NCI-H82 treated with DMSO at 0.1 percent for 48 hours (cell line): ENCODE measurements at regions not wholly inside any gene's neighbourhood (a gene's known extent, or its start where the extent isn't known, plus 50 kb on each side); places are given as distances from the start of the nearest gene placed in this dataset.

Experiments used
- DNase-seq: peaks from one replicate; lab custom pipeline; 2025; ENCODE audit not compliant: unreplicated experiment; lab: John Stamatoyannopoulos, UW

DNA sequence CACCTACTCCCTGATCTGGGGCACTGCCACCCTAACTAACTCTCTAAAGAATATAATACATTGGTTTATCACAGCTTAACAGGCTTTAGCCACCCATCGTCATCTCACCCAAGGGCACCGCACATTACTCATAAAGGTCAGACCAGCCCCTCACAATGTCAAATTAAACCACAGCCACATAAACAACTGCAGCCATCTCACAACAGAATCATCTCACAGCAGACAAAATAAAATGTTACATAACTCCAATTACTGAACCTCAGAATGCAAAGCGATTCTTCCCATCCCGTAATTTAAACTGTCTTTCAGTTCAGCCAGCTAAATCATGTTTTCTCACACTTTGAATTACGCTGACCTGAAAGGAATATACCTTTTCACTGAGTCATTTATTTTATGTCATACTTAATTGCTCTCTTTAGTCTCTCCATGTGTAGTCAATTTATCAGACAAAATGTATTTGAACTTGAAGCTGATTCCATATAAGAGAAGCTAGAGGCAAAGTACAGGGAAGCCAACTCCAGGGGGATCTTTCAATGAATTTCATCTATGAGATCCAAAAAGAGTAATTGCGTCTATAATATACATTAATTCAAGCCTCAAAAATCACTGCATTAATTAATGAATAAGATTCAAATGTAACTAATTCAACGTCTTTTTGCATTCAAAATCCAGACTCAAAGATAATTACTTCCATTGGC is 96.9 kb upstream of the NEBL start:
- DNase-seq: no peak

GRCh38 chr10:20993389-20993788 is 96.3 kb upstream of the NEBL start:
- DNase-seq: no peak

DNA sequence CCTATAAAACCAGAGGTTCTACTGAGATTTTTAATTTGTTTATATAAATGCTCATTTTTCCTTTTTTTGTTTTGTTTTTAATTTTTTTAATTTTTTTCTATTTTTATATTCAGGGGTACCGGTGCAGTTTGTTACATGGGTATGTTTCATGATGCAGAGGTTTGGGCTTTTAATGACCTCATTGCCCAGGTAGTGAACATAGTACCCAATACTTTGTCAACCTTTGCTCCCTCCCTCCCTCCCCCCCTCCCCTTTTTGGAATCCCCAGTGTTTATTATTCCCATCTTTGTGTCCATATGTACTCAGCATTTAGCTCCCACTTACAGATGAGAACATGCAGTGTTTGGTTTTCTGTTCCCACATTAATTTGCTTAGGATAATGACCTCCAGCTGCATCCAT is 94.4 kb upstream of the NEBL start:
- DNase-seq: no peak

GRCh38 chr10:20990604-20991003 is 93.5 kb upstream of the NEBL start:
- peak; percentile 58 for DNase-seq

DNA sequence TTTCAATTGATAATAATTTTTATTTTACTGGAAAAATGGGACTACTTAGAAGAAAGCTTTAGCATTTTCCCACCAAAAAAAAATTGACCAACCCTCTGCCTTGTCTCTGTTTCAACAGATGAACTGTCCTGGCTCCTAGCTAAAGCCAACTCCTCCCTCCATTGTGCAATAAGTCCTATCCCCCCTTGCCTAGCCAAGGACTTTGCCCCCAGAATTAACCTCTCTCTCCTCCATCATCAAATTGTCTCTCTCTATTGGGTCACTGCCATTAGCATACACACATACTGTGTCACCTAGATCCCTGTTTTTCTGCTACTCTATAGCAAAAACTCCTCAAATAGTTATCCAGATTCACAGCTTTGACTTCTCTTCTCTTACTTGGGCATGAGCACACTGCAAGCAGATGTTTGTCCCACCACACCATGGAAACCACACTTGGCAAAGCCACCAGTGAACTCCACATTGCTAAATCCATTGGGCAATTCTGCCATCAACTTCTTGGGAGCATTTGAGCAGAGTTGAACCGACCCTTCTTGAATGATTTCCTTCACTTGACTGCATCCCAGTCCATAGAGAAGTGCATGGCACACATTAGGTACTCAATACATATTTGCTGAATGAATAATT is 91.4 kb upstream of the NEBL start:
- DNase-seq: no peak

DNA sequence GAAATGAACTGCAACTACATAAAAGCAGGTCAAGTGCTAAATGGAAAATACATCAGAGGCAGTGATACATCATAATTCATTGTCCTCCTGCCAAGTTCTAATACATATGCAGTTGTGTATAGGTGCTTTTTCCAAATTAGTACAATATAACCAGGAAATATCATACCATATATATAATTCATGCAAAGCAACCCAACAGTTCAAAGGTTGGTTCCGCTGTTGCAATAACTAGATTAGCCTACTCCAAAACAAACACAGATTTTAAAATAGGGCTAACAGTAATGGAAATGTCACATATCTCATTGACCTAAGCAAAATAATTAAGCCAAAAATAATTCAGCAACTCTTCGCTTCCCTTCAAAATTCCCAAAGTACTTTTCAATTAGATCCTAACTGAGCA is 88.9 kb upstream of the NEBL start:
- DNase-seq: no peak

- no peak for DNase-seq
These were observed 87.6 kb upstream of the NEBL start for GRCh38 chr10:20984662-20985061.

GRCh38 chr10:20981419-20981953 is 84.4 kb upstream of the NEBL start:
- DNase-seq: no peak

DNA sequence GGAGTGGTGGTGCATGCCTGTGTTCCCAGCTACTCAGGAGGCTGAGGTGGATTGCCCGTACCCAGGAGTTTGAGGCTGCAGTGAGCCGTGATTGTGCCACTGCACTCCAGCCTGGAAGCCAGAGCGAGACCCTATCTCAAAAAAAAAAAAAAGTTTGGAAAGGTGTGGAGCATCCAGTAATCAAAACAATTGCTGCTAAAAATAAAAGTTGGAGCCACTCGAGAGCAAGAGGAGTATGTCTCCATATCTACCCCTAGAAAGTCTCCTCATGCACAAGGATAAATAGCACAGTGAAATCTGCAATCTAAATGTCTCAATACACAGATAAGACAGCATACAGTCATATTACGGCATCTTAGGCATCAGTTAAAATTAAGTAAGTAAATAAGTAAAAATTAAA is 81.5 kb upstream of the NEBL start:
- DNase-seq: no peak

DNA sequence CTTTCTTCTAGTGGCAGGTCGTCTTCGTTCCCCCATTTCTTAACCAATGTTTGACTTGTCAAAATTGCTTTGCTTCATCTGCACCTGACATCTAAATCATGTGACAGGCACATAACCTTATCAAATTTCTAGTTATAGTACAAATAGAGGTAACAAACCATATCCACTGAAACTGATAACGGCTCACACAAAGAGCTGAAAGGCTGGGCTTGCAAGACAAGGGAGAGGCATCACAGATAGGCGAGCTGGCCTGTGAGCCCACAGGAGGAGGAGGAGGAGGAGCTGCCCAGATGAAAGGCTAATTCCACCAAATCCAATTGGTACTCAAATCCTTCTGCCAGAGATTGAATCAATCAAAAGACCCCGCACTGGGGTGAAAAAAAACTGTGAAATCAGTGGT is 80.2 kb upstream of the NEBL start:
- DNase-seq: peak; percentile 83

DNA sequence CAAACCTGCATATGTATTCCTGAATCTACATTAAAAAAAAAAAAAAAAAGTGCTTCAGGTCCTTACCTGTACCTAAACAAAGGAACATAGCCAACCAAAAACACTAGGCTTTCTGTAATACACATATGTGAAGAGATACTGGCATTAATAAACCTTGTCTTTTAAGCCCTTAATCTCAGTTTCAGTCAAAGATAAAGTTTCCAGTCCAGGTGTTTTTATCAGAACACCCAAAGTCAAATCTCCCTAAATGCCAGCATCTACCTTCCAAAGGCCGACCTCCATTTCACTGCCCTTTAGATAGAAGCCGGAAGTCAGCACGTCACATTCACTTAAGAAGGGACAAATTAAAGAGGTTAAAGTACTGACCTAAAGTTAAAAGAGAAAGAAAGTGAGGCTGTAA is 79.8 kb upstream of the NEBL start:
- DNase-seq: no peak

GRCh38 chr10:20976390-20976789 is 79.3 kb upstream of the NEBL start:
- DNase-seq: no peak

DNA sequence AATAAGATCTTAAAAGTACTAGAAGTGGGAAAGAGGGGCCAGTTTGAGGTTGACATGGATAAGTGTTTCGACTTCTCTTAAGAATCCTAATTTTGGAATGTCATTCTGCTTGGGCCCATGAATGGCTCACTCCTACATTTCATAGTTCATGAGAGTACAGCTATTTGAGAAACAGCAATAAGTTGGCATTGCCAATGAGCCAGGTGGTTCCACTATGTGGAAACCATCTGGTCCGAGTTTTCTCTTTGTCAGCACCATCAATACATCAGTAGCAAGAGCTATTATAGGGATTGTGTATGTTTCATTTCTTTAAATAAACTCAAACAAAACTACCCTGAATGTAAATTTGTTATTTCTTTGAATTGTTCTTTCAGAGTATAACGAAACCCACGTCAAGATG is 78.1 kb upstream of the NEBL start:
- DNase-seq: no peak

DNA sequence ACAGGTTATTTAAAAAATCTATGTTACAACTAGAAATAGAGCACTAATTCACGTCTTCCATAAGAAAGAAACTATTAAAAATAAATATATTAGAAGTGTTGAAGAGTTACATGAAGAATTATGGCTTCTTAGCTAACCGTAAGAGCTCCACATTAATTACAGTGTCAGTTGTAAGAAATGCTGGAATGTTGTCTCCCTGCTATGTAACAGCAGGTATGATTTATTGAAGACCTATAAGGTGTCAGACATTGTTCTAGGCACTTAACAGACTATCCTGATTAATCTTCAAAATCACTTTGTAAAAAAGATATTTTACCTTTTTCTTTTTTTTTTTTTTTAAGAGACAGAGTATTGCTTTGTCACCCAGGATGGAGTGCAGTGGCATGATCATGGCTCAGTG is 75.8 kb upstream of the NEBL start:
- DNase-seq: no peak

- DNase-seq: no peak
These were observed 74.8 kb upstream of the NEBL start for GRCh38 chr10:20971901-20972300.

- DNase-seq: no peak
These were observed 73.6 kb upstream of the NEBL start for GRCh38 chr10:20970708-20971107.

GRCh38 chr10:20970044-20970443 is 72.9 kb upstream of the NEBL start:
- no peak for DNase-seq

- no peak for DNase-seq
These were observed 69.3 kb upstream of the NEBL start for GRCh38 chr10:20966426-20966825.

GRCh38 chr10:20963721-20964595 is 66.8 kb upstream of the NEBL start:
- no peak for DNase-seq

- no peak for DNase-seq
These were observed 65.9 kb upstream of the NEBL start for GRCh38 chr10:20963056-20963455.

GRCh38 chr10:20962165-20962564 is 65.1 kb upstream of the NEBL start:
- no peak for DNase-seq

DNA sequence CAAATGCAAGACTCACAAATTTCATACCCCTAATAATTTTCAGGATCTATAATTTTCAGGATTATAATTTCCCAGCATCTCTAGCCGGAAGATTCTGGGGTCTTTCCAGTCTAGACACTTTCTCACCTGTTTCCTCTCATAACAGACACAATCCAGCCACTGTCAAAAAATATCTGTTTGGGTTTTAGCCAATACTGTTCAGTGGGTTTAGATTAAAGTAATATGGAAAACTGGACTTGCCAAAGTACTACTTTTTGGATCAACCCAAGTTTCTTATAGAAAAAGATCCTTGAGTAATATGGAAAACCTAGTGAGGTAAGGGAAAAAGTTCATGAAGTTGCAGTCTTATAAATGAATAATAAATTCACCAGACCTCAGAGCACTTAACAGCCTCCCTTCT is 62.1 kb upstream of the NEBL start:
- DNase-seq: no peak
